HEK293T (cell line): ENCODE measurements at regions not wholly inside any gene's neighbourhood (a gene's known extent, or its start where the extent isn't known, plus 50 kb on each side); places are given as distances from the start of the nearest gene placed in this dataset.

Experiments
- CTCF ChIA-PET: fragments of 350-600 bp; formaldehyde crosslinking; extraction: SDS; loops from one replicate; lab custom pipeline; 2021; ENCODE audit warnings: antibody characterized with exemption, inconsistent platforms; lab: Yijun Ruan, JAX
- POLR2A ChIA-PET: fragments of 350-600 bp; formaldehyde crosslinking; extraction: SDS; loops from one replicate; lab custom pipeline; 2020; ENCODE audit warnings: antibody characterized with exemption, inconsistent platforms; lab: Yijun Ruan, JAX
- DNase-seq: peaks from one replicate; pipeline ENCODE4 v3.0.0; 2012; ENCODE audit warnings: mixed read lengths; ENCODE audit errors: extremely low spot score
- ARNT ChIP-seq: fragments of 450-650 bp; IDR thresholded peaks from 2 replicates; pipeline ENCODE4 v1.6.1; 2017; ENCODE audit warnings: mild to moderate bottlenecking
- BHLHE40 ChIP-seq: fragments of 450-650 bp; IDR thresholded peaks from 2 replicates; pipeline ENCODE4 v1.6.1; 2016; ENCODE audit warnings: mild to moderate bottlenecking, moderate library complexity, borderline replicate concordance
- CTBP1 ChIP-seq: fragments of 450-650 bp; IDR thresholded peaks from 2 replicates; pipeline ENCODE4 v1.6.1; 2016; ENCODE audit warnings: borderline replicate concordance
- ELF4 ChIP-seq: fragments of 450-650 bp; IDR thresholded peaks from 2 replicates; pipeline ENCODE4 v1.6.1; 2017; ENCODE audit warnings: antibody characterized with exemption
- FOXA1 ChIP-seq: fragments of 450-650 bp; IDR thresholded peaks from 2 replicates; pipeline ENCODE4 v1.6.1; 2016; ENCODE audit warnings: mild to moderate bottlenecking
- FOXK2 ChIP-seq: fragments of 450-650 bp; IDR thresholded peaks from 2 replicates; pipeline ENCODE4 v1.6.1; 2016; ENCODE audit warnings: mild to moderate bottlenecking
- FOXM1 ChIP-seq: fragments of 450-650 bp; IDR thresholded peaks from 2 replicates; pipeline ENCODE4 v1.6.1; 2017; ENCODE audit warnings: mild to moderate bottlenecking, borderline replicate concordance
- HDGF ChIP-seq: fragments of 450-650 bp; IDR thresholded peaks from 2 replicates; pipeline ENCODE4 v1.6.1; 2017; ENCODE audit warnings: antibody characterized with exemption, borderline replicate concordance
- L3MBTL2 ChIP-seq: fragments of 450-650 bp; conservative IDR thresholded peaks from 2 replicates; pipeline ENCODE4 v1.6.1; 2016; ENCODE audit warnings: mild to moderate bottlenecking
- LEF1 ChIP-seq: fragments of 450-650 bp; IDR thresholded peaks from 2 replicates; pipeline ENCODE4 v1.6.1; 2017; ENCODE audit warnings: mild to moderate bottlenecking, borderline replicate concordance
- NFRKB ChIP-seq: fragments of 450-650 bp; IDR thresholded peaks from 2 replicates; pipeline ENCODE4 v1.6.1; 2016; ENCODE audit warnings: mild to moderate bottlenecking, moderate library complexity
- PKNOX1 ChIP-seq: fragments of 450-650 bp; IDR thresholded peaks from 2 replicates; pipeline ENCODE4 v1.6.1; 2016
- SP1 ChIP-seq: fragments of 450-650 bp; IDR thresholded peaks from 2 replicates; pipeline ENCODE4 v1.6.1; 2017
- SUZ12 ChIP-seq: fragments of 450-650 bp; IDR thresholded peaks from 2 replicates; pipeline ENCODE4 v1.6.1; 2016; ENCODE audit warnings: mild to moderate bottlenecking
- TARDBP ChIP-seq: fragments of 450-650 bp; IDR thresholded peaks from 2 replicates; pipeline ENCODE4 v1.6.1; 2016
- ZNF384 ChIP-seq: fragments of 450-650 bp; IDR thresholded peaks from 2 replicates; pipeline ENCODE4 v1.6.1; 2016

DNA sequence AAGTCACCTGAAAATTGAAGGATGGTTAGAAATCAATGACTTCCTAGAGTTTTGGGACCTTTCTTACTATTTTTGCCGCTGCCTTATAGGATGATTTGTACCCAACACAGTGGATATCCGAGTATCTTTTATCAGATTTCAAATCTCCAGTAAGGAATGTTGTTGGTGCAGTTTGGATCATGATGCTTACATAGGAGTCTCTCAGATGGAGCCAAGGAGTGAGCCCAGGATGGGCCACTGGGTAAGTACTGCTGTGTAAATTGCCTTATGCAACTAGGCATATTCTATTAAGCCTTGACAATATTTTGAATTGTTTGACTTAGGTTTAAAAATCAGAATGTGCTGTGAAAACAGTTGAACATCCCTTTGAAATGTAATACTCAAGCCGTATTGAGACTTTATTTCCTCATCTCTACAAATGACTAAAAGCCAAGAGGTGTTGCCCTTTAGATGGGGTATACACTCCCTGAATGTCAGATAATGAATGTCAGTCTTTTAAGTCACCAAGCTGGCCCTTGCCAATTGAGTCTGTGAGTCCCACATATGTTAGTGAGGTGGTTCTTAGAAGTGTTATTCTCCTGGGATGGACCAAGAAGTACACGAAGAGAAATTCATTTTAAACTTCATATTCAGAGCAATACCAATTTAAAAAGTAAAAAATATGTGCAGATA is 271.8 kb upstream of the CTNND2 start:
- ChIA-PET CTCF (no interaction called here), POLR2A (no interaction called here)
- no peak for TF ChIP-seq PKNOX1
- TF ChIP-seq SP1, result no peak
- no peak for DNase-seq

DNA sequence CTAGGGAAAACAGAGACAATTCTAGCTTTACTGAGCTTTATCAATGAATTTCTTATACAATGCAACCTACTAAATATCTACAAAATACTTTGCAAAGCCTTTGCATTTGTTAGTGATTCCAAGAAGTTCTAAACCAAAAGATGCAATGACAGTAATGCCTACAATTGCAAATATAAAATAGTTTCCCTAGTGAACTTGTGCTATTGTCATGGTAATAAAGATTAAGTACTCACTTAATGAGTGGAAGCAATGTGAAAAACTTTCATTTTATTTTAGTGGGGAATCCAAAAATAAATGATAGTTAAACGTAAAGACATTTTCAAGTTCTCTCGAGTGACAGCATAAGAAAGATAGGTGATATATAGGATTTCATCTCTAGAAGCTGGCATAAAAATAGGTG is 270.5 kb upstream of the CTNND2 start:
- DNase-seq, result no peak
- POLR2A ChIA-PET, result no interaction called here
- CTCF ChIA-PET, result no interaction called here
- TF ChIP-seq BHLHE40 (no peak), L3MBTL2 (no peak), NFRKB (no peak), SP1 (no peak), PKNOX1 (no peak), CTBP1 (no peak), ARNT (no peak), TARDBP (no peak), LEF1 (no peak), FOXM1 (no peak), FOXK2 (no peak), ZNF384 (no peak), SUZ12 (no peak), HDGF (no peak), FOXA1 (no peak), ELF4 (no peak)

- ChIA-PET CTCF (no interaction called here), POLR2A (no interaction called here)
- DNase-seq, result no peak
- TF ChIP-seq FOXA1 (no peak), CTBP1 (no peak), FOXM1 (no peak), SP1 (no peak), FOXK2 (no peak), NFRKB (no peak), PKNOX1 (no peak), LEF1 (no peak), L3MBTL2 (no peak), SUZ12 (no peak), TARDBP (no peak), ARNT (no peak), BHLHE40 (no peak), ZNF384 (no peak), HDGF (no peak)
These were observed 265.3 kb upstream of the CTNND2 start for GRCh38 chr5:12169536-12169935.

- ChIA-PET POLR2A (interaction anchor here (0.7 kb wide), 1 partner anchor 54 kb away, joined by 3 read pairs; no protein-coding TSS in a partner anchor), CTCF (no interaction called here)
These were observed 258.6 kb upstream of the CTNND2 start for GRCh38 chr5:12162863-12163262.

DNA sequence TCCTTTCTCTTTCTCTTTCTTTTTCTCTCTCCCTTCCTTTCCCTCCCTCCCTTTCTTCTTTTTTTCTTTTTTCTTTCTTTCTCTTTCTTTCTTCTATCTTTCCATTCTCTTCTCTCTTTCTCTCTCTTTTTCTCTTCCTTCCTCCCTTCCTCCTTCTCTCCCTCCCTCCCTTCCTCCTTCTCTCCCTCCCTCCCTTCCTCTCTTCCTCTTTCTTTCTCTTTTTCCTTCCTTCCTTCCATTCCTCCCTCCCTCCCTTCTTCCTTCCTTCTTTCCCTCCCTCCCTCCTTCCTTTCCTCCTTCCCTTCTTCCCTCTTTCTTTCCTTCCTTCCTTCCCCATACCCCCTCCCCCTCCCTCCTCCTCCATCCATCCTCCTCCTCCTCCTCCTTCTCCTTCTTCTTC is 243.3 kb upstream of the CTNND2 start:
- POLR2A ChIA-PET, result no interaction called here
- TF ChIP-seq ARNT (no peak), FOXK2 (no peak), PKNOX1 (no peak), LEF1 (no peak), CTBP1 (no peak), TARDBP (no peak), FOXM1 (no peak), NFRKB (no peak), ELF4 (no peak)
- DNase-seq, result no peak
- CTCF ChIA-PET, result no interaction called here

More at GRCh38 chr5:12162863-12163262, 258.6 kb upstream of the CTNND2 start:
- TF ChIP-seq BHLHE40, result no peak
- no peak for TF ChIP-seq FOXM1
- no peak for TF ChIP-seq SUZ12
- no peak for TF ChIP-seq NFRKB
- TF ChIP-seq ELF4, result no peak
- no peak for TF ChIP-seq PKNOX1
- TF ChIP-seq CTBP1, result no peak
- no peak for TF ChIP-seq FOXA1
- no peak for TF ChIP-seq ARNT
- TF ChIP-seq HDGF, result no peak
- no peak for TF ChIP-seq TARDBP
- no peak for TF ChIP-seq ZNF384
- no peak for DNase-seq

GRCh38 chr5:12141496-12141895 is 237.2 kb upstream of the CTNND2 start:
- POLR2A ChIA-PET, result no interaction called here
- CTCF ChIA-PET, result interaction anchor here (0.6 kb wide), 1 partner anchor 208 kb away, joined by 4 read pairs; no protein-coding TSS in a partner anchor
- TF ChIP-seq PKNOX1 (no peak), SP1 (no peak), ELF4 (no peak), SUZ12 (no peak), LEF1 (no peak), FOXK2 (no peak), ZNF384 (no peak), ARNT (no peak), L3MBTL2 (no peak), CTBP1 (no peak), FOXM1 (no peak), HDGF (no peak), NFRKB (no peak), BHLHE40 (no peak), FOXA1 (no peak), TARDBP (no peak)
- no peak for DNase-seq
